MM.1S (cell line): ENCODE measurements at regions not wholly inside any gene's neighbourhood (a gene's known extent, or its start where the extent isn't known, plus 50 kb on each side); places are given as distances from the start of the nearest gene placed in this dataset.

ENCODE experiments used
- CTCF ChIP-seq: fragments of 300-600 bp; sonication (generic); IDR thresholded peaks from 2 replicates; pipeline ENCODE4 v1.5.1; 2016; ENCODE audit warnings: antibody characterized with exemption, low read length, mixed read lengths
- EZH2 ChIP-seq: fragments of 300-600 bp; sonication (generic); optimal IDR thresholded peaks from 2 replicates; pipeline ENCODE3; 2017; ENCODE audit warnings: low read depth, mild to moderate bottlenecking, antibody characterized with exemption, low read length, mixed read lengths
- EZH2phosphoT487 ChIP-seq: fragments of 300-600 bp; sonication (generic); IDR thresholded peaks from 2 replicates; pipeline ENCODE4 v1.6.1; 2018; ENCODE audit warnings: antibody characterized with exemption, low read length

- TF ChIP-seq CTCF (no peak), EZH2 (no peak), EZH2phosphoT487 (no peak)
These were observed 155.5 kb downstream of the FGF10 start for GRCh38 chr5:44233691-44234090.
